HuH-7 (cell line): ENCODE measurements at regions not wholly inside any gene's neighbourhood (a gene's known extent, or its start where the extent isn't known, plus 50 kb on each side); places are given as distances from the start of the nearest gene placed in this dataset.
"Not testable (repeated sequence)": the region's sequence is repeated elsewhere in the genome, so short reads cannot be mapped to it uniquely, and the experiment has no call there.

ENCODE experiments used
- DNase-seq: peaks from one replicate; pipeline ENCODE4 v3.0.0; 2011; ENCODE audit warnings: low spot score

DNA sequence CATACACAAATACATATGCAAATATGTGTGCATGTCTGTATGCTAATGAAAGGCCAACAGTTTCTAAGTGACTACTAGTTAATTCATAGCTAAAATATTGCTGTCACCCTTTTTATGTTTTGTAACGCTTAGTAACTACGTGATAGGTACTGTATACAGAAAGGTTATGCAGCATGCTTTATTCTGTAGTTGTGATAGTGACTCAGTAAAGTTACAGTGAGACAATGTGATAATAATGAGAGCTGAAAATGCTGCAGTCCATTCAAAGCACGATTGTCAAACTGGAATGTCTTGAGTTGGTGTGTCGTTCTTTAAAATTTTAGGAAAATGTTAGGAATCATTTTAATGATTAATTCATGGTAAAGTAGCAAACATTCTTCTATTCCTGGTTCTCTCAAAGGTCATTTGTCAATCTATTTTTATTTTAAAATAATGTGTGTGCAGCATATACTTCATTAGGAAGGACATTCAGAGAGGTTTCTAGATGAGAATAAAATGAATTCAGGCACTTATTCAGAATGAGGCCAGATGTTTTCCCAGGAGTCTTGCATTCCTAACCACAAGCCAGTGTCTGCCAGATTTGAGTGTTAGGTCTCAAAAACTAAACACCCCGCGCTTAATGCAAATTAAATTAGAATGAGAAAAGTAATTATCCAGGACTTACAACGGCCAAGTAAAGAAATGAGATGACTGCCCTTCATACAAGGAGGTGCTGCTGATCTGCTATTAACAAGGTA, 408.8 kb upstream of the FZD8 start:
- no peak for DNase-seq

DNA sequence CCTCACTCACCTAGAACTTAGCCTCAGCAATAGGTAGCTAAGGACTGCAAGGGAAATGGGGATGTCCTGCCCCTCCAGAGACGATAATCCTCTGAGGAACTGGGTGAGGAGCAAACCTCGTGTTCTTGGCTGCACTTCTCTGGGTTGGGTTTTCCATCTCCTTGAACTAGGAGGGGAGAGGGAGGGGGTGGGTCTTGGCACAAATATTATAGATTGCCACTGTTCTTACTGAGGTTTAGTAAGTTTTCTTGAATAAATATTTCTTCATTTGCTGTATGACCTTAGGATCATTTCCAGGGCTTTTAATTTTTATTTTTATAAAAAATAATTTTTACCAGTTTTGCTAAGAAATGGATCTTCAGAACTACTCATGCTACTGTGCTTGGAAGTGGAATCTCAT, 406.7 kb upstream of the FZD8 start:
- DNase-seq: no peak

DNA sequence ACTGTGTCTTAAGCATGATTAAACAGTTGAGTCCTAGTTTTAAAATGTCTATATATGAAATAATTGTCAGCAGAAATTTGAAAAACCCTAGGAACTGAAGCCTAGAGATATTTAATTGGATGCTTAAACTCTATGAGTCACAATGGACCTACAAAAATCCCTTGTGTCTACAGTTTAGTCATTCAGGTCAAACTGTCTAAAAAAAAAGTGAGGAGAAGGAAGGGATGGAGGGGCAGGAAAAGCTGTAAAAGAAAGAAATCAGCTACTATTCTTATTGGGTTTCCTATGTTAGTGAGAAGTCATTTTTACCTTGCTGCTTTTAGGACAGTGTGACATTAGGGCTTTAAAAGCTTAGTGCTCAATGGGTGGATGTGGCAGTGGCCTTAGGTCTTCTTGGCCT, 406.1 kb upstream of the FZD8 start:
- DNase-seq: no peak

DNA sequence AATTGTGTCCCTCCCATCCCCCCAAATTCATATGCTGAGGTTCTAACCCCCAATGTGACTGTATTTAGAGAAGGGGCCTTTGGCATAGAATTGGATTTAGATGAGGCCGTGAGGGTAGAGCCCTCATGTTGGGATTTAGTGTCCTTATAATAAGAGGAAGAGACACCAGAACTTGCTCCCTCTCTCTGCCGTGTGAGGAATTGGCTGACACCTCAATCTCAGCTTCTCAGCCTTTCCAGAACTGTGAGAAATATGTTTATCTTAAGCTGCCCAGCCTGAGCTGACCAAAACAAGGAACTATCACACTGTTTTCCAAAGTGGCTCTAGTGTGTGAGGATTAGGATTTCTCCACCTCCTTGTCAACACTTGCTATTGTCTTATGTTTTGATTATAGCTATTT, 400.0 kb upstream of the FZD8 start:
- DNase-seq: no peak

DNA sequence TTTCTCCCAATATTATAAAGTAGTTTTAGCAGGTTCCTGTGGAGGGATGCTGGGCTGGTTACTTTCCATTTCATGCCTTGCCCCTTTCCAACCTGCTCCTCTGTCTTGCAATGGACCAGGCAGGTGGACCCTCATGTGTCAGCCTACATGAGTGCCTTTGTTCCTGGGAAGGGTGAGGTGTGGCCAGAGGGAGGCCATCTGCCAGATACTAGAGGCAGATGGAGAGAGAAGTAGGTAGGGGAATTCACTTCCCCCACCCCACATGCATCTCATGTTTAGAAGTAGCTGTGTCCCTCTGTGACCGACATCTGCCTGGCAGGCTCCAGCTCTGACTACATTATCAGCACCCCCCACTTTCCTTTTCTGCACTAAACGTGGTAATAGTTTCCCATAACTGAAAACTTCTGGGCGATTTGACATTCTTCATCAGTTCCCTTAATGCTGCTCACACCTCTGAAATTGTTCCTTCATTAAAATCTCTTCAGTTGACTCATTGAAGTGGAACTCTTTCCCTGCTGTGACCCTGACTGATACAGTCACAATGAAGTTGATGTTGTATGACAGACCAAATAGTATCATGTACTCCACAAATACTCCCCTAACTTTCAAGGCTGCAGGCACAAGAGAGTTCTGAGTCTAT, 396.3 kb upstream of the FZD8 start:
- DNase-seq: no peak

DNA sequence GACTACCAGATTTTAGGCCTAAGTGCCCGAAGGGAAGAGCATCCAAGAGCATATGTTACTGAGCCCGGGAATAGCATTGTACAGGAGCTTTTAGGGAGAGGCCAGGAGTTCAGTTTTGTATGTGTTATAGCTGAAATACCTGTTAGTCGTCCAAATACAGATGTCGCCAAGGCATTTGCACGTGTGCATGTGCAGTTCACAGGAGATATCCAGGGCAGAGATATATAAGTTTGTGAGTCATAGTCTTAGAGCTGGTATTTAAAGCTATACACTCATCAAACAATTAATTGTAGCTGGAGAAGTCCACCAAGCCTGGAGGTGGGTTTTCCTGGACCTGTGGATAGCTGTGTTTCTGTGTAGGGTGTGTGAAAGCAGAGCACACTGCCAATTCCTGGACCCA, 394.0 kb upstream of the FZD8 start:
- DNase-seq: no peak

DNA sequence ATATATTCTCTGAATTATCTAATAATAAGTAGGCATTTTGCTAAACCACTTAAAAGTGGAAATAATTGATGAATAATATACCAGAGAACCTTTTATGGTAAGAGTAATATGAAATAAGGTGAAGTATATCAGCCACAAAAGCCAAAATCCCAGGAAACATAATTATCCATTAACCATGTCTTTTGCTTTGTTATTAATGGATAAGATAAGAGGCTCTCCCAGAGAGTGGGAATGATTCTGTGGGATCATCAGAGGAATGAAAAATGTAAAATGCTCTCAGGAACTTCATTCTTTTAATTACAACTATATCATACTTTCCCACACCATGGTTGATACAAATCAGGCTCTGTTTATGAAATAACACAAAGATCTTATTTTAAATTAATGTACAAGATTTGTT, 391.7 kb upstream of the FZD8 start:
- no peak for DNase-seq

DNA sequence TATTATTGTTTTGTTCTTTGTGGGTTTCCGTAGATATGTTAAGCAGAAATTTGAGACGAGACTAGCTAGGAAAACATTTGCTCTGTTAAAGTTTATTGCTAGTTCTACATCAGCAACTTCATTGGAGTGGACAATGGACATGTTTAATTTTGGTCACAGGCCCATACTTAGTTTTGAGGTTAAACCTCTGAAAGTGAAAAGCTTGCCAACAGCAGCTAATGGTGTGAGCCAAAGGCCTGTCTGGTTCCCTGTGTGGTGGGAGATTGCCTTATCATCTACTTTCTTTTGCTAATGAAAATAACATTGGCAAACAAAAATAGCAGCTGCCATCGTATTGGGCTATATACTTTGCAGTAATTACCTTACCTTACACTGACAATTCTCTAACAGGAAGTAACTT, 388.4 kb upstream of the FZD8 start:
- DNase-seq: no peak

DNA sequence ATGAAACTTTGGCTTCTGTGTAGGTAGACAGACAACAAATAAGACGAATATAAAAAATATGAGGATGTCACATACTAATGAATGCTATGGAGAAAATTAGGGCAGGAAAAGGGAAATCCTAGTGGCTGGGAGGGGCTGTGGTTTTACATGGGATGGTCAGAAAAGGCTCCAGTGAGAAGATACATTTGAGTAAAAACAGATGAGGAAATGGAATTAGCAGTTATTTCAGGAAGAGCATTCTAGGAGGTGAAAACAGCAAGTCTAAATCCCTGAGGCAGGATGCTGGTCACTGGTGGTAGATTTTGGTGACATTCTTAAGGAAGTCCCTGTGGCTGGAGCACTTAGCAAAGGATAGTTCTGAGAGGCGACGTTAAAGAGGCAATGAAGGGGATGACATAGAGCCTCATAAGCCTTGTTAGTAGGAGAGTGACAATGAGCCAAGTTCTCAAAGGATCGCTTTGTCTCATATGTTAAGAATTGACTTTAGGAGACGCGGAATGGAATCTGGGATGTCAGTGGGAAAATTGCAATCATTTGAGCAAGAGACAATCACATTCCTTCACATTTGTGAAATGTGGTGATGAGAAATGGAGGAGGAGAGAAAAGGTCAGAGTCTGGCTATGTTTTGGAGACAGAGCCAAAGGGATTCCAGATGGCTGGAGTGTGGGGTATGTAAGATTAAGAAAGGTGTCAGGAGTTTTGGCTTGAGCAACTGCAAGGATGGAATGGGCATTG, 384.7 kb upstream of the FZD8 start:
- no peak for DNase-seq

DNA sequence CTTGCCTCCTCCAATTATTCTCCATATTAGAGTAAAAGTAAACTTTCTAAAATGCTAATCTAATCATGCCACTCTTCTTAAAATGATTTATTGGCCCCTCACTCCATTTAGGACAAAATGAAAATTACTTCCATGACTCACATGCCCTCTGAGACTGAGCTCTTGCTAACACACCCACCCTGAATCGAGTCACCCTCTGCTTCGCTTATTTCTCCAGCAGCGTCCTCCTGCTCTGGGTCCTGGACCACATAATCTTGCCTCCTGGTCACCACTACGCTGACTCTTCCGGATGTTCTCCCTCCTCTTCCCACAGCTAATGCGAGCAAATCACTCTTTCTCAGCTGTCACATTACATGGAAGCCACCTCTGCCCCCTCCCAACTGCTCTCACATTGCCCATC, 384.0 kb upstream of the FZD8 start:
- DNase-seq: no peak

DNA sequence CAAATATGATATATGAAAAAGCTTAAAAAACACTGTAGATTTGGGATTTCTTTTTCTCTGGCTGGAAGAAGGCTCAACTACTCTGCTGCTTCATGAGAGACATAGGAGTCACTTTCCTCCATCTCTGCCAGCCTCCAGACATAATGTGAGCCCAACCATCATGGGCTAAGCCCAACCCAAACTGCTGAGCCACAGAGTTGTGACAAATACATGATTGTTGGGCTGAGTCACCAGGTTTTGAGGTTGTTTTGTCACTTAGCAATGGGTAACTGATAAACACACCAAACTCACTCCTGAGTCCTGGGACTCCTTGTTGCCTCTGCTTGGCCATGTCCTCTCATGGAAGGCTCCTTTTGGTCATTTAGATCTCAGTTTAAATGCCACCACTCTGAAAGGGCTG, 381.8 kb upstream of the FZD8 start:
- DNase-seq: no peak

DNA sequence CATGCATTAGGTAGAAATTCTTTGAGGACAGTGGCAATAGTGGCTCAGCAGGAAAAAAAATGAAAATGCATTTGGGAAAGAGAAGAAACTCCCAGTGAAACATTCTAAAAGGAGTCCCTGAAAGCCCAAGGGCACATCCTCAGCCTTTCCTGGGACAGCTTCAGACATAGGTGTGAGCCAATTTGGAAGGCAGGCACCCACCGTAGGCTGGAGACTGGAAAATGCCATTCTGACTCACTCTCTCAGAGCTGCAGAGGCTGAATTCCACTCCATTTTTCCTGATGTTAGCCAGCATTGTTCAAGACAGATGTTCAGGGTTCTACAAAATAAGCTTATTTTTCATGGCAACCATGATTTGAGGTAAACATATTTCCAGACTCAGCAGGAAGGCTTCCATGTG, 379.0 kb upstream of the FZD8 start:
- no peak for DNase-seq

DNA sequence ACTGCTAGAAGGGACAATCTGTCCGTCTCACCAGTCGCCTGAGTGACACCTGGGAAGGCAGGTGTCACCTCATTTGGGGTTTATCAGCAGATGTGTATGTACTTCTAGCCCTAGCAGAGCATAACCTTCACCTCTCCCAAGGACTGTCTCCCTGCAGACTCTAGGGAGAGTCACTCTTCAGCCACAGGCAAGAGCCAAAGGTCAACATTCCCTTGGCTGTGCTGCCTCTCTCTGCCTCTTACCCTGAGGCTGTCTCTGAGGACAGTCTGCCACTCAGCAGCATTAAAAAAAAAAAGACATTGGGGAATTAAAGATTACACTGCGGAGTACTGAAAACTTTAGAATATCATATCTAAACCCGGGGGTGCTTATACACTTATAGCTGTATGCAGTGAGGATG, 377.7 kb upstream of the FZD8 start:
- no peak for DNase-seq

DNA sequence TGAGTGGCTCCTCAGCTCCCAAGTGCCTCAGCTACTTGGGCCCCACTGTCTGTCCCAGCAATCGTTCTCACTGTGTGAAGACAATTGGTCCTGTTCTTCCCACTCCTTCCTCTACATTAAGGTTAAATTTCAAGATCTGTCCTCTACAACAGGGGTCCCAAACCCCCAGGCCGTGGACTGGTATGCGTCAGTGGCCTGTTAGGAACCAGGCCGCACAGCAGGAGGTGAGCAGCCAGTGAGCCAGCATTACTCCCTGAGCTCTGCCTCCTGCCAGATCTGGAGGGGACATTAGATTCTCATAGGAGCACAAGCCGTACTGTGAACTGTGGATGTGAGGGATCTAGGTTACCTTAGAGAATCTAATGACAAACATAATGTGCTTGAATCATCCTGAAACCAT, 376.9 kb upstream of the FZD8 start:
- no peak for DNase-seq

DNA sequence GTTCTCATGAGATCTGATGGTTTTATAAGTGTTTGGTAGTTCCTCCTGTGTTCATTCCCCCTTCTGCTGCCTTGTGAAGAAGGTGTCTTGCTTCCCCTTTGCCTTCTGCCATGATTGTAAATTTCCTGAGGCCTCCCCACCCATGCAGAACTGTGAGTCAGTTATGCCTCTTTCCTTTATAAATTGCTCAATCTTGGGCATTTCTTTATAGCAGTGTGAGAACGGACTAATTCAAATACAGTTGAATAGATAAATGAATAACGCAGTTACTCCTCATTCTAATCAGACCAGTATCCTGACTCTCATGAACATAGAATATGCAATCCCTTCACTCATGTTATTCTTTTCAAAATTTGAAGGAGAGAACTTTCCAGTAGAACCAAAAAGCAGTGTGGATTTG, 375.0 kb upstream of the FZD8 start:
- no peak for DNase-seq

DNA sequence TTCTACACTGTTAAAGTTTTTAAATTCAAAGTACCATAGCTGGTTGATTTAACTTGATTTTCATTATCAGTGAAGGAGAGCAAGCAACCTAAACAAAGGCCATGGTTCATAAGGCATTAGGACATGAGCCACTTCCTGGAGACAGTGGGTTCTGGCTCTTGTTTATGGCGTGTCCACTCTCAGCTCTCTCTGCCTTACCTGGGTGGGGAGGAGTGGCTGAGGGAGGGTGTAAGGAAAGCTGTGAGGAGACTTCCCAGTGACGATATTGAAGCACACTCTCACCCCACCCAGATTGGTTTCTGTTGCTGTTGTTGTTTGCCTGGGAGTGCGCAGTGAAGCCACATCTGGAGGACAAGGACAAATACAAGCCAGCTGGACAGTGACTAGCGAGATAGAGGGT, 365.3 kb upstream of the FZD8 start:
- no peak for DNase-seq

DNA sequence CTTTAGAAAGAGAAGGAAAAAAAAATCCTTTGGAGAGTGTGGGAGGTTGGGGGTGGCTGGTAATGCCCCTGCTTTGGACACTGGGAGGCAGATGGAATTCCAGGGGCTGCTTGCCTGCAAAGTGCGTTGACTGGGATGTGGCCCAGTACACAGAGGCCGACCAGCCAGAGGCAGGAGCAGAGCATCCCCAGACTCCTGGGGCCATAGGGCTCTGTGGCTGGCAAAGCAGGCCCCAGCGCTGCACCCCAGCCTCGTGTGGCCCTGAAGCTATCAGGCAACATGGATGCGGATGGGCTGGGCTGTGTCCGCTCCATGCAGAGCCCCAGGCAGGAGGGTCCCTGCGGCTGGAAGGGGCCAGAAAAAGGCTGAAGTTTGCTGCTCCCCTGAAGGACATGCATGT, 361.6 kb upstream of the FZD8 start:
- DNase-seq: no peak

DNA sequence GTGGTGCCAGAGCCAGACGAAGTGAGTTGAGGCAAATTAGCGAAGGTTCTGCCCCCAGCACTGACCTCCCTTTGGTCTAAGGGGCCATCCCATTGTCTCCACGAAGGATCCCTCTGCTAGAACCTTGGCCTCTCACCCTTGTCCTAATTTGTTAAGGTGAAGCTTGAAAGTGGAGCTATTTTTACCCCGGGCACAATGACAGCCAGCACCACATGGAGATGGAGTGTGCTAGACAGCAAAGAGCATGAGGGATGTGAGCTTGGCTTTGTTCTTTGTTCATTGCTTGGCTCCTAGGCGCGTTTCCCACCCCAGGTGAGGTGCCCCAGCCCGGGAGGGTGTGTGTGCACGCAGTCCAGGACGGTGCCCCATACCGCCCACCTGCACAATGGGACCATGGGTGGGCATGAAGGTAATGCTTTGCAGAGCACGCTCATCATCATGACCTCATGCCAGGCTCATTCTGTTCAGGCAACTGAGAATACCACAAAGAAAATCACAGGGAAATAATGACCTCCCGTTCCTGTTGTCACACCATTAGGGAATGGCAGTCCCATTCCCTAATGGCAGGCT, 361.0 kb upstream of the FZD8 start:
- DNase-seq: no peak

DNA sequence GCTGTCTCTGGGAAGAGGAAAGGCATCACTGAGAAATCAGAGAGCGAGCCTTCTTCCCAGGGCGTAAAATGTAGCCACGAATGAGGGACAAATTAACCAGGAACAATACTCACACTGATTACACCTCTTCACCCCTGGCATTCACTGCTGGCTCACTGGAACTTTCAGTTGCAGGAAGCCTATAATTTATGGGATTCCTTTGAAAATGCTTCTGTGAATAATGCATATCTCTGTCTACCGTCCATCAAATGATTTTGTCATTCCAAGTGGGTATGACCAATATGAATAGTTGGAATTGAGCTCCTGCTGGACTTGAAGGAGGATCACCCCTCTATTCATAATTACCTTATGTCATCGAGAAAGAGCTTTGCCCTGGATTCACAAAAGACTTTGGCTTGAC, 360.3 kb upstream of the FZD8 start:
- no peak for DNase-seq

DNA sequence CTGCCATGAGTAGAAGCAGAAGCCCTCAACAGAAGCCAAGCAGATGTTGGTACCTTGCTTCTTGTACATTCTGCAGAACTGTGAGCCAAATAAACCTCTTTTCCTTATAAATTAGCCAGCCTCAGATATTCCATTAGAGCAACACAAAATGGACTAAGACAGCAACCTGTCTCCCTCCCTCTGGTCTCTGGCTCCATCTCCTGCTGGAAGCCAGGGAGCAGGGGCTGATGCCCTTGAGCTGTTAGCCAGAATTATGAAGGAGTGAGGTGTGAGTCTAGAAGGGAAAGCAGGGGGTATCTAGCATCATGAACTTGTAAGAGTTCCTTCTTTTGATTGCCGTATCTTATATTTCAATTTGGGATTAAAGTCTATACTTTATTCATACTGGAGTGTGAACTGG, 358.7 kb upstream of the FZD8 start:
- DNase-seq: not testable (repeated sequence)

DNA sequence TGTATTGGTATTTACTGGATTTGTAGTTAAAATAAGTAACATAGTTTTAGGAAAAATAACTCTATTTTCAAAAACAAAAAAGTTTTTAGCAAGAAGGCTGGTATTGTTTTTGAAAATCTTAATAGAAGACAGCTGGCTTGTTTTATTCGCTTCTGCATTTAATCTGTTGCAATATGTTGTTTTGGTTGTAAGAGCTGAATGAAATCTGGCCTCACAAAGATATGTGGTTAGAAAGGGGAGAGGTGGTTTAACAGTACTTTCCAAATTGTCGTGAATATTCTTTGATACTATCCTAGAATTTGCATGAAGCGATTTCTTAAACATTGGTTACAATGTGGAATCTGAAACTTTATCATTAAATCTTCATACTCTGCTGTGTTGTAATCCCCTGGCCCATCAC, 355.9 kb upstream of the FZD8 start:
- no peak for DNase-seq

DNA sequence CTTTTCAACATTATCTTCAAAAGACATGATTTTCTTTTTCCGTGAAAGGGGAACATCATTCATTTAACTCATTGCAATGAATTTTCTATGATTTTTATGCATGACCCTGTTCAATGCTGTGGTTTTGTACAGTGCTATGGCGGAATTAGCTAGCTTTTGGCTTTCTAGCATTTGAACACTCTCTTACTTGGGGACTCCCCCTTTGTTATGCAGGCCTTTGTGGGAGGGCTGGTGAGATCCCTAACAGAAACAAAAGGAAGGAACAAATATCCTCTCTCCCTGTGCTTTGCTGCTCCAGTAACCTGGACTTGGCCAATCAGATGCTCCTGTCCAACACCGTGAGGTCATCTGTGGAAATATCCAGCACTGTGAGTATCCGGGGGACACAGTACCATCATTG, 353.4 kb upstream of the FZD8 start:
- no peak for DNase-seq
